ENCODE measurements at regions not wholly inside any gene's neighbourhood (a gene's known extent, or its start where the extent isn't known, plus 50 kb on each side); places are given as distances from the start of the nearest gene placed in this dataset.

DNA sequence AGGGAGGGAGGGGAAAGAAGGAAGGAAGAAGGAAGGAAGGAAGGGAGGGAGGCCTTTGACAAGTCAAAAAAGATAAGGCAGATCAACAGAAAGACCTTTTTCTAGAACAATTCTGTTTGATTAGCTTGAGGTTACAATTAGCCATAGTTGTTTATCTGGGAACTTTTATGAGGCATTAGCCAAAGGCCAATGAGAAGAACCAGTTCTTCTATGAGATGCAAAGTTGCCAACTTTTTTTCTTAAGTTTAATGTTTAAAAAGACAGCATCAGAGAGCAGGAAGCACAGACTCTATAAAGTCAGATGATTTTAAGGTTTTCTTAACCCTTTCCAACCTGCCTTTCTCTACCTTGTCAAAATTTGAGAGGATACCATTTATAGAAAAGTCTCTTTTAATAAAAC is 301.3 kb upstream of the NR2F2 start (continued):
- no peak for TF ChIP-seq SIN3A (IDR thresholded peaks at IDR 0.05; ENCODE audit: borderline replicate concordance, low read depth, low read length)

DNA sequence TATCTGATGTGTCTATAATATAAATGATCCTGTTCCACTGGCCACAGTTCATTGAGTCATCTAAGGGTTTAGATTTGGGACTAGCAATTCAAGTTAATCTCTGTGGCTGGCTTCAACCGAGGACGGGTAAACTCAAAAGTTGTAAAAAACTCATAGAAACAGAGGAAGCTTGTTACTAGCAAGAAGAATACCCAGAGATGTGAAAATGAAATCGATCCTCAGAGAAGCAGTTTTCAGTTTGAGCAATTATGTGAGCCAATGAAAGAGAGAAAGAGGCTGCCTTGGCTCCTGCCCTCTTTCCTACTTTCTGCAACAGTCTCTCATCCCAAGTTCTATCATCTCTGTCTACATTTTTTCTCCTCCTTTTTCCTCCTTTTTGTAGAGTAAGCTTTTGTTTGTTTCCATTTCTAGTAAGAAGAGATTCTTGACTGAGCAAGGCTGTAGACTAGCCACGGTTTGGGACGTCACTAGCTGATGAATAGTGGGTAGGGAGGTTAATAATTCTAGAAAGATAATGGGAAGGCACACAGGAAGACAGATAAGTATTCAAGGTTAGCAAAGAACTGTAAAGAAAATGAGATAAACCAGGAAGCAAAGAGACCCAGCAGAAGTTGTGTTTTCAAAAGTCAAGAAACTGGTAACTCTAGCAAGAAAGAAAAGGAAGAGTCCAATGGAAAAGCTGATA is 298.9 kb upstream of the NR2F2 start:
- Histone ChIP-seq H2AFZ (ENCODE audit: low read depth) (no peak overlapping the region), H3K27me3 (ENCODE audit: insufficient read depth) (no peaks in the 10 kb centered on the region), H3K4me1 (ENCODE audit: control insufficient read depth in 1 of 2, insufficient read depth in 2 of 2, low read depth in 1 of 2, low read length in 1 of 2) (no peaks in the 10 kb centered on the region), H3K4me2 (no peak overlapping the region), H3K9me3 (no peaks in the 10 kb centered on the region), H3K36me3 (replicated peaks in 1 of 2; ENCODE audit: control insufficient read depth in 1 of 2, insufficient read depth in 2 of 2, low read length in 1 of 2) (no peaks in the 10 kb centered on the region), H3K79me2 (ENCODE audit: insufficient read depth) (no peaks in the 10 kb centered on the region), H3K9ac (no peak overlapping the region), H3K9me2 (no peaks in the 10 kb centered on the region), H3K4me3 (ENCODE audit: low read depth in 2 of 2, low read length in 1 of 2) (no peak overlapping the region), H4K20me1 (ENCODE audit: insufficient read depth) (no peaks in the 10 kb centered on the region), H3F3A (replicated peaks; ENCODE audit: insufficient read depth) (no peaks in the 10 kb centered on the region), H3K27ac (ENCODE audit: low read depth in 2 of 2, low read length in 1 of 2) (no peak overlapping the region)
- 16% methylated on average over 5 of the region's 5 CpGs for WGBS (ENCODE audit: low lambda C conversion rate)
- ChIA-PET CTCF (no interaction called here), POLR2A (no interaction called here)
- TF ChIP-seq SIN3A (IDR thresholded peaks at IDR 0.05; ENCODE audit: borderline replicate concordance, low read depth, low read length) (no peak), USF2 (IDR thresholded peaks at IDR 0.05; ENCODE audit: borderline replicate concordance, low read depth, low read length) (no peak), EZH2phosphoT487 (IDR thresholded peaks at IDR 0.05; ENCODE audit: borderline replicate concordance, low read depth) (no peak), RCOR1 (IDR thresholded peaks at IDR 0.05; ENCODE audit: low read length) (no peak), SMC3 (IDR thresholded peaks at IDR 0.05; ENCODE audit: low read depth, low read length) (no peak), IRF3 (IDR thresholded peaks at IDR 0.05; ENCODE audit: low read depth, low read length) (no peak), GABPA (IDR thresholded peaks at IDR 0.05; ENCODE audit: low read depth) (no peak), FOXJ3 (CRISPR knock-in tag; IDR thresholded peaks at IDR 0.05) (no peak), PBX3 (IDR thresholded peaks at IDR 0.05) (no peak), USF1 (IDR thresholded peaks at IDR 0.05; ENCODE audit: borderline replicate concordance, low read depth) (no peak), ELF1 (IDR thresholded peaks at IDR 0.05) (no peak), ZBTB33 (IDR thresholded peaks at IDR 0.05; ENCODE audit: borderline replicate concordance, low read depth) (no peak), TCF12 (IDR thresholded peaks at IDR 0.05) (no peak), NFIC (IDR thresholded peaks at IDR 0.05; ENCODE audit: borderline replicate concordance) (no peak), YY1 (IDR thresholded peaks at IDR 0.05; ENCODE audit: low read depth) (no peak)
- TF ChIP-seq, protein P1, sequence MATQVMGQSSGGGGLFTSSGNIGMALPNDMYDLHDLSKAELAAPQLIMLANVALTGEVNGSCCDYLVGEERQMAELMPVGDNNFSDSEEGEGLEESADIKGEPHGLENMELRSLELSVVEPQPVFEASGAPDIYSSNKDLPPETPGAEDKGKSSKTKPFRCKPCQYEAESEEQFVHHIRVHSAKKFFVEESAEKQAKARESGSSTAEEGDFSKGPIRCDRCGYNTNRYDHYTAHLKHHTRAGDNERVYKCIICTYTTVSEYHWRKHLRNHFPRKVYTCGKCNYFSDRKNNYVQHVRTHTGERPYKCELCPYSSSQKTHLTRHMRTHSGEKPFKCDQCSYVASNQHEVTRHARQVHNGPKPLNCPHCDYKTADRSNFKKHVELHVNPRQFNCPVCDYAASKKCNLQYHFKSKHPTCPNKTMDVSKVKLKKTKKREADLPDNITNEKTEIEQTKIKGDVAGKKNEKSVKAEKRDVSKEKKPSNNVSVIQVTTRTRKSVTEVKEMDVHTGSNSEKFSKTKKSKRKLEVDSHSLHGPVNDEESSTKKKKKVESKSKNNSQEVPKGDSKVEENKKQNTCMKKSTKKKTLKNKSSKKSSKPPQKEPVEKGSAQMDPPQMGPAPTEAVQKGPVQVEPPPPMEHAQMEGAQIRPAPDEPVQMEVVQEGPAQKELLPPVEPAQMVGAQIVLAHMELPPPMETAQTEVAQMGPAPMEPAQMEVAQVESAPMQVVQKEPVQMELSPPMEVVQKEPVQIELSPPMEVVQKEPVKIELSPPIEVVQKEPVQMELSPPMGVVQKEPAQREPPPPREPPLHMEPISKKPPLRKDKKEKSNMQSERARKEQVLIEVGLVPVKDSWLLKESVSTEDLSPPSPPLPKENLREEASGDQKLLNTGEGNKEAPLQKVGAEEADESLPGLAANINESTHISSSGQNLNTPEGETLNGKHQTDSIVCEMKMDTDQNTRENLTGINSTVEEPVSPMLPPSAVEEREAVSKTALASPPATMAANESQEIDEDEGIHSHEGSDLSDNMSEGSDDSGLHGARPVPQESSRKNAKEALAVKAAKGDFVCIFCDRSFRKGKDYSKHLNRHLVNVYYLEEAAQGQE (IDR thresholded peaks at IDR 0.05; ENCODE audit: low read depth, low read length): no peak
- no peak for DNase-seq
